ENCODE measurements at regions not wholly inside any gene's neighbourhood (a gene's known extent, or its start where the extent isn't known, plus 50 kb on each side); places are given as distances from the start of the nearest gene placed in this dataset.
"Not testable (repeated sequence)": the region's sequence is repeated elsewhere in the genome, so short reads cannot be mapped to it uniquely, and the experiment has no call there.

- H3K9me3 Mint-ChIP-seq = no peaks in the 10 kb centered on the region
- peaks cover 2% of the 10 kb centered on the region for H3K27me3 Mint-ChIP-seq (ENCODE audit: insufficient read depth)
- no peak for DNase-seq (ENCODE audit: low spot score)
- no peaks in the 10 kb centered on the region for H3K36me3 Mint-ChIP-seq (ENCODE audit: low read depth)
- no peak overlapping the region for H3K4me3 Mint-ChIP-seq
- intact Hi-C loops (cut with micrococcal nuclease) = no loop called here
- H3K4me1 Mint-ChIP-seq (ENCODE audit: low read depth) = no peaks in the 10 kb centered on the region
- no peak overlapping the region for H3K27ac Mint-ChIP-seq
These were observed 221.4 kb upstream of the ST6GAL2 start for GRCh38 chr2:107107351-107107750.

DNA sequence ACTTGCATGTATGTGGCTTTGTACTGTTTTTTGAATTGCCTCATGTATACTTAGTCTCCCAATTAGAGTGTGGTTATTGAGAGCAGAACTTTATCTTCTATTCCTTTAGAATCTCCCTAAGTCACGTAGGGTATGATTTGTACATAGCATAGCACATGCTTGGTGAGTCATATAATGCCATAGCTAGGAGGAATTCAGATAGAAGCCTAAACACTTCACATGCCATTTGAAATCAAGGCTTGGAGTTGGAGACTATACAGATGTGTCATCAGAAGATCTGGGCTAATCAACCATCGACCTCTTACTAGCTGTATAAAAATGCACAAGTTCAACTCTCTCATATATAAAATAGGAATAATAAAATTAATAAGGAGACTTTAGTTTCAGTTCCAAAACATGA, 222.6 kb upstream of the ST6GAL2 start:
- Mint-ChIP-seq H3K27ac (no peak overlapping the region), H3K4me1 (ENCODE audit: low read depth) (no peaks in the 10 kb centered on the region), H3K4me3 (no peak overlapping the region), H3K9me3 (no peaks in the 10 kb centered on the region), H3K27me3 (ENCODE audit: insufficient read depth) (peaks cover 2% of the 10 kb centered on the region), H3K36me3 (ENCODE audit: low read depth) (no peaks in the 10 kb centered on the region)
- DNase-seq (ENCODE audit: low spot score) = no peak
- intact Hi-C loops (cut with micrococcal nuclease) = no loop called here

DNA sequence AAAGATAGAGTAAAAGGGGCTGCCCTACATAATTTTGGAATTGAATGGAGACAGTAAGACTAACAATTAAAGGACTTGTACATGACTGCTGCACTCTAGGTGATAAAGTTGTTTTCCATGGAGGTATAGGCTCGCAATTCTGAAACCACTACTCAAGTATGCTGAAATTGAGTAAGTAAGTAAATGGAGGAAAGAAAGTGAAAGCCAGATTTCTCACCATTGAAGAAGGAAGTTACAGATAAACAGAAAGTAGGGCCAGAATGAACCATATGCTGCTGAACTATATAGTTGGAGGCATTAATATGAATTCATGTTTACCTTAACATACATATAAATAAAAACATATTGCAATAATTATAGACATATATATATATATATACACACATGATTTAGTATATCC, 225.7 kb upstream of the ST6GAL2 start:
- Mint-ChIP-seq H3K27ac (no peak overlapping the region), H3K27me3 (ENCODE audit: insufficient read depth) (peaks cover 2% of the 10 kb centered on the region), H3K9me3 (no peaks in the 10 kb centered on the region), H3K4me3 (no peak overlapping the region), H3K36me3 (ENCODE audit: low read depth) (no peaks in the 10 kb centered on the region), H3K4me1 (ENCODE audit: low read depth) (no peaks in the 10 kb centered on the region)
- intact Hi-C loops (cut with micrococcal nuclease) = no loop called here
- no peak for DNase-seq (ENCODE audit: low spot score)

DNA sequence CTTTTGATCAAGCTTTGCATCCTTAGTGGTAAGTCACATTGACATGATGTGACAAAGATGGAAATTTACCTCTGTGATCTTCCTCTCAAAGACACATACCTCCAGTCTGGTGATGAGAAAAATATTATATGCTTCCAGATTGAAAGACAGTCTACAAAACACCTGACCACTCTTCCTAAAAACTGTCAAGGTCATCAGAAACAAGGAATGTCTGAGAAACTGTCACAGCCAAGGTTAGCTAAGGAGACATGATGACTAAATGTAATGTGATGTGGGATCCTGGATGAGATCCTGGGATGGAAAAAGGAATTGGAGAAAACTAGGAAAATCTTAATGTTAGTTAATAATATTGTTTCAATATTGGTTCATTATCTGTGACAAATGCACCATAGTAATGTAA, 226.6 kb upstream of the ST6GAL2 start:
- H3K4me3 Mint-ChIP-seq = no peak overlapping the region
- no peak for DNase-seq (ENCODE audit: low spot score)
- no peak overlapping the region for H3K27ac Mint-ChIP-seq
- no peaks in the 10 kb centered on the region for H3K9me3 Mint-ChIP-seq
- H3K36me3 Mint-ChIP-seq (ENCODE audit: low read depth) = no peaks in the 10 kb centered on the region
- intact Hi-C loops (cut with micrococcal nuclease) = no loop called here
- peaks cover 2% of the 10 kb centered on the region for H3K27me3 Mint-ChIP-seq (ENCODE audit: insufficient read depth)
- H3K4me1 Mint-ChIP-seq (ENCODE audit: low read depth) = no peaks in the 10 kb centered on the region

DNA sequence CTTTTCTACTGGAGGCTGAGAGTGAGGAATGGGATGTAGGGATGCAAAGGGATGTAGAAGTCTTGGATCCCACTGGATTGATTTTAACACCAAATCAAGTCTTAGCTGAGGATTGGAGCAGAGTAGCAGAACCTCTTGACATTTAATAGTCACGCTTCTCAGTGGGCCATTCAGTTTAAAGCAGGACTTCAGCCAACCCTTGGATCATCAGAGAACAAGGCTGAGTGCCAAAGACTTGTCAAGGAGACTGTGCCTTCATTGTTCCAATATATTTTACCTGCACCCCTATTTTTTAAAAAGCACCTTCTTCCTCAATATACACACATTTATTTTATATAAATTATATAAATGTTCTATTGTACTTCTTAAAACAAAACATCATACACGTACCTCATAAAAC, 242.4 kb upstream of the ST6GAL2 start:
- Mint-ChIP-seq H3K27me3 (ENCODE audit: insufficient read depth) (no peaks in the 10 kb centered on the region), H3K27ac (no peak overlapping the region), H3K9me3 (no peaks in the 10 kb centered on the region), H3K4me3 (no peak overlapping the region), H3K36me3 (ENCODE audit: low read depth) (no peaks in the 10 kb centered on the region), H3K4me1 (ENCODE audit: low read depth) (no peaks in the 10 kb centered on the region)
- intact Hi-C loops (cut with micrococcal nuclease) = no loop called here
- no peak for DNase-seq (ENCODE audit: low spot score)

DNA sequence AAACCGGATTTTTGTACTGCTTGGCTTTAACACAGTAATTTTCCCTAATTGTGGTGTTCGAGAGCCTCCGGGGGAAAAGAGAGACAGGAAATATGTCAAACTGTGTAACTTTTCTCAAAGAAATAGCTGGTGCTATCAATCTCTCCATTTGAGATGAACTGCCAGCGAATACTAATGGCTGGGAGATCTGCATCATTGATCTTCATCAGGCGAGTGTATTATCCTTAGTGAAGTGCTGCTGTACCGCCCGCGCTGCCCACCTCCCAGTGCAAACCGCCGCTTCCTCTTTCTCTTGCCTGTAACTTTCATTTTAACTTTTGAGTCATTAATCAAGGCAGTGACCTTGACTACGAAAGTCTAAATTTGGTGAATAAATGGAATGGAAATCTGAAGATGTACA, 246.1 kb upstream of the ST6GAL2 start:
- no peaks in the 10 kb centered on the region for H3K4me1 Mint-ChIP-seq (ENCODE audit: low read depth)
- no peak overlapping the region for H3K4me3 Mint-ChIP-seq
- intact Hi-C loops (cut with micrococcal nuclease) = no loop called here
- H3K36me3 Mint-ChIP-seq (ENCODE audit: low read depth) = no peaks in the 10 kb centered on the region
- no peaks in the 10 kb centered on the region for H3K27me3 Mint-ChIP-seq (ENCODE audit: insufficient read depth)
- H3K27ac Mint-ChIP-seq = no peak overlapping the region
- no peaks in the 10 kb centered on the region for H3K9me3 Mint-ChIP-seq
- DNase-seq (ENCODE audit: low spot score) = no peak

GRCh38 chr2:107132746-107133145, 246.8 kb upstream of the ST6GAL2 start:
- H3K4me1 Mint-ChIP-seq (ENCODE audit: low read depth) = no peaks in the 10 kb centered on the region
- intact Hi-C loops (cut with micrococcal nuclease) = no loop called here
- no peak overlapping the region for H3K27ac Mint-ChIP-seq
- no peak for DNase-seq (ENCODE audit: low spot score)
- no peaks in the 10 kb centered on the region for H3K36me3 Mint-ChIP-seq (ENCODE audit: low read depth)
- no peak overlapping the region for H3K4me3 Mint-ChIP-seq
- H3K27me3 Mint-ChIP-seq (ENCODE audit: insufficient read depth) = no peaks in the 10 kb centered on the region
- no peaks in the 10 kb centered on the region for H3K9me3 Mint-ChIP-seq

GRCh38 chr2:107133412-107133811, 247.4 kb upstream of the ST6GAL2 start:
- no peaks in the 10 kb centered on the region for H3K4me1 Mint-ChIP-seq (ENCODE audit: low read depth)
- DNase-seq (ENCODE audit: low spot score) = no peak
- intact Hi-C loops (cut with micrococcal nuclease) = no loop called here
- no peaks in the 10 kb centered on the region for H3K36me3 Mint-ChIP-seq (ENCODE audit: low read depth)
- no peak overlapping the region for H3K4me3 Mint-ChIP-seq
- H3K9me3 Mint-ChIP-seq = no peaks in the 10 kb centered on the region
- H3K27me3 Mint-ChIP-seq (ENCODE audit: insufficient read depth) = no peaks in the 10 kb centered on the region
- H3K27ac Mint-ChIP-seq = no peak overlapping the region

DNA sequence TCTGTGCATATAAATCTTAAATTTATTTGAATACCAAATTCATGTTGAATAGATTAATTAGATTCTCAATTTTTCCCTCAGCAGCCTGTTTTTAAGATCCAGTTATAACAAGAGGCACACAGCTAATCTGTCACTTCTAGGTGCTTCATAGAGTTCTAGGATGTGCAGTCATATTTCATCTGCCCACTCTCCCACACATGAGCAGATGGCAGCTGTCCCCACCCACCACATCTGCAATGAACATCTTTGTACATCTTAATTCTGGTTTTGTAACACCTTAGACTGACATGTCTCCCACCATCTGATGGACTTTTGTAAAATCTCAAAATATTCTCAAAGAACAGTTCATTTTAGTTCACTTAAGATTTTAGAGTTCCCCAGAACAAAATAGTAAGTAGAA, 250.8 kb upstream of the ST6GAL2 start:
- no peaks in the 10 kb centered on the region for H3K36me3 Mint-ChIP-seq (ENCODE audit: low read depth)
- H3K27me3 Mint-ChIP-seq (ENCODE audit: insufficient read depth) = no peaks in the 10 kb centered on the region
- no peak overlapping the region for H3K27ac Mint-ChIP-seq
- H3K9me3 Mint-ChIP-seq = no peaks in the 10 kb centered on the region
- H3K4me1 Mint-ChIP-seq (ENCODE audit: low read depth) = no peaks in the 10 kb centered on the region
- intact Hi-C loops (cut with micrococcal nuclease) = no loop called here
- no peak overlapping the region for H3K4me3 Mint-ChIP-seq
- no peak for DNase-seq (ENCODE audit: low spot score)

DNA sequence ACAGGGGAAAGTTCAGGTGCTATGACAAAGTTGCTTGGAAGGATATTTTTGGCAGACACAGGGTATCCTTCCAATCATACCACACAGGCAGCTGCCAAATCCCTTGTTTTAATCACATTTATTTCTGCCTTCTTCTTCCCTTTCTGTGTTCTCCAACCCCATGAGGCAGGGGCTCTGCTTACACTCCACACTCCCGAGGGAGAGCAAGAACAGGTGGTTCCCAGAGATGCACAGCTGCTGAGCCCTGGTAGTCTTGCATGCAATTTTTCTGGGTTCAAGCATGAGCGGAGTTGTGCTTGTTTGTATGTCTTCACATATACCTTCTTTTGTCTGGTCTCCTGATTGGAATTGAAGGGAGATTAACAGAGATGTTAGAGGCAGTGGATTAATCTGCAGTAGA, 251.7 kb upstream of the ST6GAL2 start:
- Mint-ChIP-seq H3K27ac (no peak overlapping the region), H3K4me3 (no peak overlapping the region), H3K27me3 (ENCODE audit: insufficient read depth) (no peaks in the 10 kb centered on the region), H3K9me3 (peaks cover 7% of the 10 kb centered on the region), H3K4me1 (ENCODE audit: low read depth) (no peaks in the 10 kb centered on the region), H3K36me3 (ENCODE audit: low read depth) (no peaks in the 10 kb centered on the region)
- DNase-seq (ENCODE audit: low spot score) = no peak
- intact Hi-C loops (cut with micrococcal nuclease) = no loop called here

DNA sequence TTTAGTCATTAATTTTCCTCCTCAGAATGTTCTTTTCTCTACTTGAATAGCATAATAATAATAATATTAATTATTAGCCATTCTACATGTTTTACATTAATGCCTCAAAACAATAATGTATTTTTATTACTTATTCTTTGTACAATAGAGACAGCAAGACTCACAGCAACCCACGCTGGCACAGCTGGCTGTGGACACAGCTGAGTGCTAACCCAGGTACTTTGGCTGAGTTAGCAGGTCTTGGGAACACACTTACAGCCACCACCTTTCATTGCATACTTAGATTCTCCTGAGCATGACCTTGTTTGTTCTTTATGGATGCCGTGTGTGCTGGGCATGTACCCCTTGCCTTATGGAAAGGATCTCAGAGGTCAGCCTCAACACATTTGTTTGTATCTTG, 260.2 kb upstream of the ST6GAL2 start:
- no peak overlapping the region for H3K4me3 Mint-ChIP-seq
- peaks cover 7% of the 10 kb centered on the region for H3K9me3 Mint-ChIP-seq
- no peak overlapping the region for H3K27ac Mint-ChIP-seq
- intact Hi-C loops (cut with micrococcal nuclease) = no loop called here
- no peaks in the 10 kb centered on the region for H3K27me3 Mint-ChIP-seq (ENCODE audit: insufficient read depth)
- no peak for DNase-seq (ENCODE audit: low spot score)
- H3K4me1 Mint-ChIP-seq (ENCODE audit: low read depth) = no peaks in the 10 kb centered on the region
- H3K36me3 Mint-ChIP-seq (ENCODE audit: low read depth) = no peaks in the 10 kb centered on the region

DNA sequence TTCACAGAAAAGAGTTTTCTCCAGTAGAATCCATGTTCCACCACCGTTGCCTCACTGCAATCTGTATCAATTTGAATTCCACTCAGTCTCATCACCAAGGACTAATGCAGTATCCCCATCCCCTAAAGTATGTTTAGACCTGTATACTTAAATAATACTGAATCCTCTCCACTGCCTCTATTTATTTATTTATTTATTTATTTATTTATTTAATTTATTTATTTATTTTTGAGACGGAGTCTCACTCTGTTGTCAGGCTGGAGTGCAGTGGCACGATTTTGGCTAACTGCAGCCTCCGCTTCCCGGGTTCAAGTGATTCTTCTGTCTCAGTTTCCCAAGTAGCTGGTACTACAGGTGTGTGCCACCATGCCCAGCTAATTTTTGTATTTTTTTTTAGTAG, 260.7 kb upstream of the ST6GAL2 start:
- H3K9me3 Mint-ChIP-seq; H3K27me3 Mint-ChIP-seq (ENCODE audit: insufficient read depth): not testable (repeated sequence)

DNA sequence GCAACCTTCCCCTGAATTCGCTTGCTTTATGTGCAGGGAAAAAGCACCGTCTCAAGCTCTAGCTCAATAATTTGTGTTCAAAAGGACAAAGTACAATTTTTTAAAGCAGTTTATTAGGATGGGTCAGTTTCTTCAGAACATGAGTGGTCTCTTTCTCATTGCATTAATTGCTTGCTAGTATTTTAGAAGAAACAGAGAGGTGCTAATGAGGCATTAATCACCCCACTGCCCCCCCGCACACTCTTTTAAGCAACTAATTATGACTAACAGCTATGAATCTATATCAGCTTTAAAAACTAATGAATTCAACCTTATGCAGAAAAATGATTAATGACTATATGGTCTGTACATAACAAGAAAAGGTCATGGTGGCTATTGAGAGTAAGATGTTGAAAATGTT, 262.1 kb upstream of the ST6GAL2 start:
- DNase-seq (ENCODE audit: low spot score) = no peak
- H3K4me1 Mint-ChIP-seq (ENCODE audit: low read depth) = no peaks in the 10 kb centered on the region
- no peaks in the 10 kb centered on the region for H3K36me3 Mint-ChIP-seq (ENCODE audit: low read depth)
- H3K27me3 Mint-ChIP-seq (ENCODE audit: insufficient read depth) = no peaks in the 10 kb centered on the region
- H3K27ac Mint-ChIP-seq = no peak overlapping the region
- H3K9me3 Mint-ChIP-seq = no peaks in the 10 kb centered on the region
- intact Hi-C loops (cut with micrococcal nuclease) = no loop called here
- no peak overlapping the region for H3K4me3 Mint-ChIP-seq

More for the DNA sequence above, 260.7 kb upstream of the ST6GAL2 start:
- intact Hi-C loops (cut with micrococcal nuclease); H3K36me3 Mint-ChIP-seq (ENCODE audit: low read depth); H3K27ac Mint-ChIP-seq; H3K4me1 Mint-ChIP-seq (ENCODE audit: low read depth); DNase-seq (ENCODE audit: low spot score); H3K4me3 Mint-ChIP-seq: not testable (repeated sequence)

- H3K4me3 Mint-ChIP-seq = no peak overlapping the region
- H3K36me3 Mint-ChIP-seq (ENCODE audit: low read depth) = no peaks in the 10 kb centered on the region
- DNase-seq (ENCODE audit: low spot score) = no peak
- H3K27ac Mint-ChIP-seq = no peak overlapping the region
- H3K27me3 Mint-ChIP-seq (ENCODE audit: insufficient read depth) = no peaks in the 10 kb centered on the region
- intact Hi-C loops (cut with micrococcal nuclease) = no loop called here
- no peaks in the 10 kb centered on the region for H3K9me3 Mint-ChIP-seq
- H3K4me1 Mint-ChIP-seq (ENCODE audit: low read depth) = no peaks in the 10 kb centered on the region
These were observed 262.5 kb upstream of the ST6GAL2 start for GRCh38 chr2:107148496-107148895.

Data from activated T-helper 1 cell treated with anti-CD3 and anti-CD28 coated beads, Interleukin-12 subunit alpha, Interleukin-12 subunit beta, Interleukin-2, Interleukin-4 antibody, amounts not matched to agents 30 ng/mL and 10 ng/mL and 1 ng/mL, durations not matched to agents 14 hours and 24 hours and 36 hours (primary cell).